Rectal smooth muscle tissue (tissue), 1 donor: ENCODE measurements at regions not wholly inside any gene's neighbourhood (a gene's known extent, or its start where the extent isn't known, plus 50 kb on each side); places are given as distances from the start of the nearest gene placed in this dataset.

Experiments used
- H3K27ac ChIP-seq: one replicate; pipeline ENCODE4 v1.7.0; 2013; ENCODE audit warnings: low read depth, low read length, inconsistent platforms
- H3K27me3 ChIP-seq: one replicate; pipeline ENCODE4 v1.7.0; 2013; ENCODE audit warnings: low read length; ENCODE audit not compliant: control insufficient read depth, insufficient read depth
- H3K36me3 ChIP-seq: one replicate; pipeline ENCODE4 v1.7.0; 2013; ENCODE audit warnings: low read length; ENCODE audit not compliant: control insufficient read depth, insufficient read depth
- H3K4me1 ChIP-seq: one replicate; pipeline ENCODE4 v1.7.0; 2013; ENCODE audit warnings: low read length; ENCODE audit not compliant: control insufficient read depth, insufficient read depth
- H3K4me3 ChIP-seq: one replicate; pipeline ENCODE4 v1.7.0; 2013; ENCODE audit warnings: low read length
- H3K9ac ChIP-seq: one replicate; pipeline ENCODE4 v1.7.0; 2013; ENCODE audit warnings: low read length

DNA sequence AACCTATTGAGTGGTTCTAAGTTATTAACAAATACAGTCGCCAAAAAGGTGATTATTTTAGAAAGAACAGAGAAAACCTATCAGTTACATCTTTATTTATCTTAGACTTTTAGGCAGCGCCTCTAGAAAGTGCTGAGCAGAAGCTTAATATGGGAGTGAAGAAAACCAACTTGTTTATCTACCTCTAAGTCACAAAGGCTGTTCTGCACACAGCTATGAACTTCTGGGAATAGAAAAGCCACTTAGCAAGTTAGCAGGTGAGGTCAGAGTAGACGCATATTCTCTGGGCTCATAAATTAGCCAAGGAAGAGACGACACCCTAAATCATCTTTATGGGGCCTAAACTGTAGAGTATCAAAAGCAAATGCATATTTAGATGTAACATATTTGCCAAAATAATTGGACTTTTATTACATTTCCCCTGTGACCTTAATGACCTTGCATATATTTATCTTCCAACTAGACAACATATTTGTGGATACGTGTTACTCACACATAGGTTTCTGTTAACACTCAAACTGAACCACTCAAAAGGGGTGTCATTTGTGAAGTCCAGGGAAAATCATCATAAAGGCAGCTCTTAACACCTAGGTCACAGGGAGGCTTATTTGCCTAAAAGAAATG is 267.1 kb downstream of the ADGB start:
- H3K27ac ChIP-seq, result no peak overlapping the region
- no peak overlapping the region for H3K9ac ChIP-seq
- no peaks in the 10 kb centered on the region for H3K27me3 ChIP-seq
- H3K4me1 ChIP-seq, result no peaks in the 10 kb centered on the region
- no peaks in the 10 kb centered on the region for H3K36me3 ChIP-seq
- H3K4me3 ChIP-seq, result no peak overlapping the region

DNA sequence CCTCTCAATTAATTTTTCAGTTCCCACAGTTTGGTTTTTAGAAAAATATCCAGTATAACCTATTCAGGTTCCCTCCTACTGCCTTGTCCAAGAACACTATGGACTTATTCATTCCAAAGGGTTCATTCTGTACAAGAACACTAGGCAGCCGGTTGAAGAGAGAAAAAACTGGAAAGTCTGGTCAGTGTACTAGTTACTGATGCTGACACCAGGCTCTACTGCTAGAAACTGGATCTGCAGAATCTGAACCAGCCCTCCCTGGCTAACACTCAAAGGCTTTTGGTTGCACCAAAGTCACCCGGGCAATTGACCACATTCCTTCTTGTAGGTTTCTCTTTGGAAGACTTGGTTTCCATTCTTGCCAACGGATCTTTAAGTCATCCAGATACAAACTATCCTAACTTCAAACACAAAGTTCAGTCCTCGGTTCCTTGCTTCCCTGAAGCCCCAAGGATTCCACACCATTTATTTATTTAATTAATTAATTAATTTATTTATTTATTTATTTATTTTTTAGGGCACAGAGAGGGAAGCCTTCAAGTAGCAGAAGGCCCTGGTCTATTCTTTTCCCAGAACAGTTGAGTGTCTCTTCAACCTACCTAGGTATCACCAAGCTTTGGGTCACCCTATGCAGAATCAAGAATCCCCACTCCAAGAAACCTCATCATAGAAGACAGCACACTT is 268.1 kb downstream of the ADGB start:
- no peak overlapping the region for H3K27ac ChIP-seq
- no peaks in the 10 kb centered on the region for H3K4me1 ChIP-seq
- no peak overlapping the region for H3K9ac ChIP-seq
- no peaks in the 10 kb centered on the region for H3K27me3 ChIP-seq
- H3K4me3 ChIP-seq, result no peak overlapping the region
- no peaks in the 10 kb centered on the region for H3K36me3 ChIP-seq

DNA sequence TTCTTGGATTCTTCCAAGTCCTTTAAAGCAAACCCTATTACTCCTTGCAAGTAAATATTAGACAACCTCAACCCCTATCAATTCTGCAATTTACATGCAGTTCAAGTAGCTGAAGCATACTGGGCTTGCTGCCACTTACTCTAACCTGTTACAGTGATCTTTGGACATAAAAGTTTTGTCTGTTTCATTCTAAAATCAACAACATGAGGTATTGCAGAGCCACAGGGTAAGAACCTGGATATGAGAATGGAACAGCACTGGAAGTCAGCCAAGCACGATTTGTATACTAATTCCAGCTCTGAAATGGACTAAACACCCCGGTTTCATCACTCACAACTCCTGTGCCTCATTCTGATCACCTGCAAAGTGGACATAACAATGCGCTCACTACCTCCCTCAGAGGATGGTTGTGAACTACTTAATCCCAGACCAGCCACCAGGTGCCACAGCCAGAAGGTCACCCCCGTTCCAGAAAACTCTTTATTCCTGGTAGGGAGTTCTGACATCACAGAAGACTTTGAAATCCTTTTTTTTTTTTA is 270.0 kb downstream of the ADGB start:
- no peaks in the 10 kb centered on the region for H3K36me3 ChIP-seq
- H3K27me3 ChIP-seq, result no peaks in the 10 kb centered on the region
- H3K27ac ChIP-seq, result no peak overlapping the region
- no peaks in the 10 kb centered on the region for H3K4me1 ChIP-seq
- no peak overlapping the region for H3K4me3 ChIP-seq
- H3K9ac ChIP-seq, result no peak overlapping the region

DNA sequence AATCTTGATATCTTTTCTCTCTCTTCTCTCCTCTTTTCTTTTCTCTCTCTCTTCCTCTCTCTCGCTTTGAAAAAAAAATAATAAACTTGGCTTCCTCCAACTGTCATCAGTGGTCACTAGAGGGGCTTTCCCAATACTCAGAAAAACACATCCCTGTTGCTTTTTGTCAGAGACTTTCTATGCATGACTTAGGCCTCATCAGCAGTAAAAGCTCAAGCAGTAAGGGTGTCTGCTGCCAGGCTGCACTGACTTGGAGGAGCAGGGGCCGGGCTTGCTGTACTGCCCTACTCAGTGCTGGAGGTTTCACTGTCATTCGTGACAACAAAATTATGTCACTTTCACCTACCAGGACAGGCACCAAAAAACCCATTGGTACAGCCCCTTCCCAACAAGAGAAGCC is 272.0 kb downstream of the ADGB start:
- Histone ChIP-seq H3K36me3 (no peaks in the 10 kb centered on the region), H3K27me3 (no peaks in the 10 kb centered on the region), H3K4me3 (no peak overlapping the region), H3K4me1 (no peaks in the 10 kb centered on the region), H3K27ac (no peak overlapping the region), H3K9ac (no peak overlapping the region)

DNA sequence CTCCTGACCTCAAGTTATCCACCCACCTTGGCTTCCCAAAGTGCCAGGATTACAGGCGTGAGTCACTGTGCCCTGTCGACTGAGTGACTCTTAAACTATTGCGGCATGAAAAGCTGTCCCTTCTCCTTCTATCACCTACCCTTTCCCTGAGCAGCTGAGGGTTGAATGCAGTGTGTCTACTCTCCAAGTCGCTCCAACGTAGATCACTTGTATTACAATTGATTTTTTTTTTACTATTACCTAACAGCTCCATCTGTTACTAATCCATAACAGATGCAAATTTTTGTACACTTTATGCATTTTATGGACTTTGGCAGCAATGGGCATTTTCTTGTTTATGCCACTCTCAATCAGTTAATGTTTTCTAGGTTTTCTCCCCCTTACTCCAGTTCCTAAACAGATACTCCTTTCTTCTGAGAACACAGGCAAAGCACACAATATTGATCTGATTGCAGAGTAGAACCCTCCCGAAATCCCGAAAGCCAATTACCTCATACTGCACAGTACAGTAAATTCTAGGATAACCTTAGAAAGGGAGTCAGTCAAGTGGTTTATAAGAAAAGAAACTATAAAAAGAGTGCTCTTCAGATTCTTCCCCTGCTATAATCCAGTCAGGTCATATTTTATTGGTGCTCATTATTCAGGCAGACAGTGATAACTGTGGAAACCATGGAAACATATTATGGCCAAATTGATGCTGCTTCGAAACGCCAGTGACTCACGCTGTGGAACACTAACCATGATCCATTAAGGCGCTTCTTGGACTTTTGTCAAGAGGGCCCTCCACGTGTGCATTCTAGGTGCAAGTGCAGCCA is 273.0 kb downstream of the ADGB start:
- Histone ChIP-seq H3K9ac (no peak overlapping the region), H3K4me1 (no peaks in the 10 kb centered on the region), H3K4me3 (no peak overlapping the region), H3K27ac (no peak overlapping the region), H3K36me3 (no peaks in the 10 kb centered on the region), H3K27me3 (no peaks in the 10 kb centered on the region)

DNA sequence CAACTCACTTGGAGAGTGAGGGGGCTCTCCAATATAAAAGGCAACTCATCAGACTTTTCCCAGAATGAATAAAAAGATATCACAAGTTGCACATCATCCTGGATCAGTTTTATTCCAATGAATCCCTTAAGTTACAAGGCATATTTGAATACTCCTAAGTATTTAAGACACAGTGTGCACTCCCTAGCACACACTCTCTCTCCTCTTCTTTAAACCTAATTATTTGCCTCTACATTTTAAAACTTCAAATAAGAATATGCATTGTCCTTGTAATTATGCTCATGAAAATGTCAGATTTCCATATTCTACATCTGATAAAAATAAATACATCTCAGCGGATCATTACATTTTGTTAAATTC is 273.6 kb downstream of the ADGB start:
- Histone ChIP-seq H3K4me1 (no peaks in the 10 kb centered on the region), H3K27me3 (no peaks in the 10 kb centered on the region), H3K27ac (no peak overlapping the region), H3K4me3 (no peak overlapping the region), H3K9ac (no peak overlapping the region), H3K36me3 (no peaks in the 10 kb centered on the region)

DNA sequence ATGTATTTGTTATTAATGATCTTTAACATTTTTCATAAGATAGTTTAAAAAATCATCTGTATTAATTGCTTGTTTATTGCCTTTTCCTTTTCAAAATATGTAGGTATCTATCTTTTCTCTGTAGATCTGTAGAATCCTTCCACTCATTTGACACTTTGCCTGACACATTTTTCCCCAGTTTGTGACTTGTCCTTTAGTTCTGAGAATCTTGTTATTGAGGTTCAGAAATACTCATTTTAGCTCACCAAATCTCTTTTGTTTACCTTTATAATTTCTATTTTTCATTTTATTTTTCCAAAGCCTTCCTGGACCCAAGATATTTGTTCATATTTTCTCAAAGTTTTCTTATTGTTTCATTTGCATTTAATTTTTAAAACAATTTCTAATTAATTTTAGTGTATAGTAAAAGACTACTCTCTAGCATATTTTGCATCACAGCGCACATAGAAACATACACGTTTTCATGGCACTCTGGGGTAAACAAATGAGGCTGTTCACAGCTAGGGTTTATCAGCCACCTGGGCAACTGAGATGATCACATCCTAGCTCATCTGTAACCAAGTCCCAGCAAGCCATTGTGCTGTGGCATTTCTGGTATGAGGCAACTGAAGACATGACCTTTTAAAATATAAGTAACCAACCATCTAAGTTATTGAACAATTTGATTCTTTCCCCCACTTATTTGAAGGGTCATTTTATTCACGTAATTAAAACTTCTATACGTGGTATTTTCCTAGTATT is 275.7 kb downstream of the ADGB start:
- no peak overlapping the region for H3K4me3 ChIP-seq

DNA sequence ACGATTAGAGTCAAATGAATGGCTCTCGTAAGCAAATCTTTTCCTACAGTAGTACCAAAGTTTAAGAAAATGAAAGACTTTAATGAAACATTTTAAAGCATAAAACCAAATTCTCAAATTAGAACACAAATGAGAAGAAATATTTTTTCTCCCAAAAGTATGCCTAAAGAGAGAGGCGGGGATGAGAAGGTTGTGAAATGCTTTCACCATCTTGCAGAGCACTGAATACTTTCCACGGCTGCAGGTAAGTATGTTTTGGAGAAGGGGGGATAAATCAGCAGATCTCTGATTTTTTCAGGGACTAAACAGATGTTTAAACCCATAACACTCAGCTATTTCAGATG is 277.1 kb downstream of the ADGB start:
- H3K27me3 ChIP-seq, result no peaks in the 10 kb centered on the region
- H3K27ac ChIP-seq, result no peak overlapping the region
- H3K9ac ChIP-seq, result no peak overlapping the region
- H3K36me3 ChIP-seq, result no peaks in the 10 kb centered on the region
- no peak overlapping the region for H3K4me3 ChIP-seq
- no peaks in the 10 kb centered on the region for H3K4me1 ChIP-seq

More for the DNA sequence above, 275.7 kb downstream of the ADGB start:
- Histone ChIP-seq H3K27me3 (no peaks in the 10 kb centered on the region), H3K9ac (no peak overlapping the region), H3K4me1 (no peaks in the 10 kb centered on the region), H3K27ac (no peak overlapping the region), H3K36me3 (no peaks in the 10 kb centered on the region)

DNA sequence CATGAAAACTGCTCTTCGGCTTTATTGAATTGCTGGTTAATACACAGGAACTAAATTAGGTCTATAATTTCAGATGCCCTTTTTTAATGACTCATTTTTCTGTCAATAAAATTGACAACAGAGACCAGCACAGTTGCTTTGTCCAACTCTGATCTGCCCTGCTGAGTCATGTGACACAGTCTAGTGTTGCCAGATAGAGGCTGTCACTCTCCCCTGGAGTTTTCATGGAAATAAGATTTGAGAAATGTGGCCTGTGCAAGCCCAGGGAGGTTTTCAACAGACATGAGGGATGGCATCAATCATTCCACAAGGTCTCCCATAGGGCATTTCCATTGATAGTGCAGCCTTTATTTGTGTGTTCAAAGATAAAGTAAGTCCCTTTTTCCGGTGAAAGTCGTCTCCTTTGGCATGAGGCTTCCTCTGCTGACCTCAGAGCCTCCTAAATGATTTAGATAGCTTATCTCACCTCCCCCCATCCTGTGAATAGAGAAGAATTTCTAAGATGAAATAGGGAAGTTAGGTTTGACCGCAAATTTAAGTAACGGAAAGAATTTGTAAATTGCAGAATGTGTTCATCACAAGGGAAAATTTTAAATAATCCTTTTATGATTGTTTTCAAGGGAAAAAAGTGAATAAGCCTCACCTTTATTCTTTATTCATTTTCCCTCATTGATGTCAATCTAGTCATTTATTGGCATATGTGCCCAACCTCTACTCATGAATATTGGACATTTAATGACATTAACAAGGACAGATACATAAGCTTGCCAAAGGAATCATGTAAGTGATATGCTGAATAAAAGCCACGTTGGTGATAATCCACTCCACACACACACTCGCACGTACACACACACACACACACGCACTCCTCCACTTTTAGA is 277.7 kb downstream of the ADGB start:
- Histone ChIP-seq H3K9ac (no peak overlapping the region), H3K4me3 (no peak overlapping the region), H3K4me1 (no peaks in the 10 kb centered on the region), H3K27me3 (no peaks in the 10 kb centered on the region), H3K27ac (no peak overlapping the region), H3K36me3 (no peaks in the 10 kb centered on the region)

DNA sequence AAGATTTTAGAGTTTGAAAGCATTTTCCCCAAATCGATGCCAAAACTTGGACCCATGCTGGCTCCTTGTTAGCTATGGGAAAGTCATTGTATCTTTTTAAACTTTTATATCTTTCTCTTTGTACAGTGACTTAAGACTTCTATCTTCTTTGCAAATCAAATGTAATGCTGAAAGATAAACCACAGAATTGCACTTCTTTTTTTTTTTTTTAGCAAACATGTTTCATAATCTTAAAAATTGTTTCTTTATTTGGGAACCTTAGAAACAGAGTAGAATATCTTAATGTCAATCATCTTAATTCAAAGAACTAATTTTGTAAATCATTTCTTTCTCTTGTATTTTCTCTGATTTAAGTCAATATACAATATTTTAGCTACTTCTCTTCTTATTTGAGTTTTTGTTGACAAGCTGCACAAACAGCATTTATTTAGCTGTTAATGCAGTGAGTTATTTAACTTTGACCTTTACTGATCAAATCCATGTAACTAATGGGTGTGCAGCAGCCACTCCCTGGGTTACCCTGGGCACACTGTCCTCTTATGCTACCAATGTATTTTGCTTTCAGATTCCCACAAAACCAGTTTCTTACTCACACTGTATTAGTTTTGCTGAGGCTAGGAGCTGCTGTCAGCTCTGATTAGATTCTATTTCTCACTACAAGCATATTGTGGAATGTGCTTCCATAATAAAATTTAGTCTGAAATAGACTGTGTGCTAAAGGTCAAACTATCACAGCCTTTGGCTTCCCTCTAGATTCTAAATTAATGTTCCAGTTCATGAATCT is 279.6 kb downstream of the ADGB start:
- no peaks in the 10 kb centered on the region for H3K36me3 ChIP-seq
- H3K27me3 ChIP-seq, result no peaks in the 10 kb centered on the region
- H3K4me3 ChIP-seq, result no peak overlapping the region
- no peaks in the 10 kb centered on the region for H3K4me1 ChIP-seq
- no peak overlapping the region for H3K27ac ChIP-seq
- H3K9ac ChIP-seq, result no peak overlapping the region

DNA sequence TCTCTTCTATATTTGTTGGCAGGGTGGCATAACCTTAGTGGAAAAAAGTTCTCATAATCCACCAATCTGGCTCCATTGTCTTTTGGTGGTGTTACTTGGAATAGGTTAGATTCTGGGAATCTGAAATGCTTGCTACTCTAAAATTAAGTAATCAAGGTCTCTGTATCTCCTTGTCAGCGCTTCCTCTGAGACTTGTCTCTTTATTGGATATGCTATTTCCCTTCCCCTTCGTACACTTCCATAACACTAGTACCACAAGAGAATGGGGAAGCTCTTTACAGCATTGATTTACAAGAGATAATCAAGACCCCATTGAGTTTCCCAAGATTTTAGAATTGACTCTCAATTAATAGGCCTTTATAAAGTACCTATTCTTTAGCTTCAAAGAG is 280.2 kb downstream of the ADGB start:
- Histone ChIP-seq H3K27me3 (no peaks in the 10 kb centered on the region), H3K4me1 (no peaks in the 10 kb centered on the region), H3K27ac (no peak overlapping the region), H3K36me3 (no peaks in the 10 kb centered on the region), H3K9ac (no peak overlapping the region), H3K4me3 (no peak overlapping the region)
